WI38 (cell line): ENCODE measurements at regions not wholly inside any gene's neighbourhood (a gene's known extent, or its start where the extent isn't known, plus 50 kb on each side); places are given as distances from the start of the nearest gene placed in this dataset.

Experiments
- H3K4me3 ChIP-seq: 2 replicates; pipeline ENCODE4 v1.5.1; 2011; ENCODE audit warnings: low read depth, mild to moderate bottlenecking, control low read depth, low read length
- CTCF ChIP-seq: IDR thresholded peaks from 2 replicates; pipeline ENCODE4 v1.5.1; 2012; ENCODE audit warnings: low read depth, mild to moderate bottlenecking, control low read depth, low read length

GRCh38 chr14:32009221-32009975, 67.7 kb upstream of the ARHGAP5 start:
- H3K4me3 ChIP-seq = no peak overlapping the region
- no peak for TF ChIP-seq CTCF

GRCh38 chr14:32009976-32010581, 67.0 kb upstream of the ARHGAP5 start:
- no peak overlapping the region for H3K4me3 ChIP-seq
- TF ChIP-seq CTCF = no peak

GRCh38 chr14:32010604-32011125, 66.4 kb upstream of the ARHGAP5 start:
- H3K4me3 ChIP-seq = no peak overlapping the region
- TF ChIP-seq CTCF = no peak

- no peak for TF ChIP-seq CTCF
- no peak overlapping the region for H3K4me3 ChIP-seq
Observed at GRCh38 chr14:32011225-32011624, 65.9 kb upstream of the ARHGAP5 start.

- no peak overlapping the region for H3K4me3 ChIP-seq
- no peak for TF ChIP-seq CTCF
Observed at GRCh38 chr14:32012062-32012461, 65.0 kb upstream of the ARHGAP5 start.

- no peak overlapping the region for H3K4me3 ChIP-seq
- TF ChIP-seq CTCF = no peak
Observed at GRCh38 chr14:32012571-32012970, 64.5 kb upstream of the ARHGAP5 start.

GRCh38 chr14:32013083-32013482, 64.0 kb upstream of the ARHGAP5 start:
- H3K4me3 ChIP-seq = no peak overlapping the region
- no peak for TF ChIP-seq CTCF
